Mesothelial cell of epicardium (in vitro differentiated cells): ENCODE measurements at regions not wholly inside any gene's neighbourhood (a gene's known extent, or its start where the extent isn't known, plus 50 kb on each side); places are given as distances from the start of the nearest gene placed in this dataset.

Experiments
- DNase-seq, 2 experiments: peaks; one replicate each; pipeline ENCODE4 v3.0.0; 2021; ENCODE audit warnings: low spot score in 2 of 2; ENCODE audit not compliant: unreplicated experiment in 2 of 2
- H3K27ac Mint-ChIP-seq: 2 replicates; pipeline ENCODE4 v1.8.0; 2021; ENCODE audit warnings: mixed read lengths
- H3K27me3 Mint-ChIP-seq: 2 replicates; pipeline ENCODE4 v1.8.0; 2021; ENCODE audit warnings: low read depth, mixed read lengths
- H3K36me3 Mint-ChIP-seq: 2 replicates; pipeline ENCODE4 v1.8.0; 2021; ENCODE audit warnings: mixed read lengths
- H3K4me1 Mint-ChIP-seq: 2 replicates; pipeline ENCODE4 v1.8.0; 2021; ENCODE audit warnings: mixed read lengths
- H3K4me3 Mint-ChIP-seq: 2 replicates; pipeline ENCODE4 v1.8.0; 2021; ENCODE audit warnings: mild to moderate bottlenecking, moderate library complexity, mixed read lengths
- H3K9me3 Mint-ChIP-seq: 2 replicates; pipeline ENCODE4 v1.8.0; 2021; ENCODE audit warnings: mixed read lengths
- CTCF ChIP-seq: fragments of 200-600 bp; sonication (generic); IDR thresholded peaks from one replicate; pipeline ENCODE4 v1.5.0; 2021; ENCODE audit warnings: antibody characterized with exemption; ENCODE audit not compliant: unreplicated experiment

- H3K9me3 Mint-ChIP-seq, result no peaks in the 10 kb centered on the region
- H3K4me1 Mint-ChIP-seq, result peaks cover 33% of the 10 kb centered on the region
- DNase-seq, result no peak
- no peaks in the 10 kb centered on the region for H3K36me3 Mint-ChIP-seq
- no peak for TF ChIP-seq CTCF
- H3K27ac Mint-ChIP-seq, result peak overlapping the region; percentile 3
- no peak overlapping the region for H3K4me3 Mint-ChIP-seq
- H3K27me3 Mint-ChIP-seq, result no peaks in the 10 kb centered on the region
Measured at GRCh38 chr2:120538691-120539423, 192.9 kb downstream of the INHBB start.

GRCh38 chr2:120539424-120539936, 193.5 kb downstream of the INHBB start:
- Mint-ChIP-seq H3K27ac (peak overlapping the region; percentile 3), H3K4me1 (peaks cover 33% of the 10 kb centered on the region), H3K4me3 (no peak overlapping the region), H3K9me3 (no peaks in the 10 kb centered on the region), H3K36me3 (no peaks in the 10 kb centered on the region), H3K27me3 (no peaks in the 10 kb centered on the region)
- no peak for TF ChIP-seq CTCF
- DNase-seq, result no peak

GRCh38 chr2:120539937-120540718, 194.2 kb downstream of the INHBB start:
- TF ChIP-seq CTCF, result no peak
- no peak overlapping the region for H3K4me3 Mint-ChIP-seq
- H3K36me3 Mint-ChIP-seq, result no peaks in the 10 kb centered on the region
- peaks cover 39% of the 10 kb centered on the region for H3K4me1 Mint-ChIP-seq
- DNase-seq, result no peak
- H3K9me3 Mint-ChIP-seq, result no peaks in the 10 kb centered on the region
- H3K27me3 Mint-ChIP-seq, result no peaks in the 10 kb centered on the region
- peak overlapping the region; percentile 58 for H3K27ac Mint-ChIP-seq

- Mint-ChIP-seq H3K27ac (peak overlapping the region; percentile 58), H3K27me3 (no peaks in the 10 kb centered on the region), H3K36me3 (no peaks in the 10 kb centered on the region), H3K4me1 (peaks cover 46% of the 10 kb centered on the region), H3K9me3 (no peaks in the 10 kb centered on the region), H3K4me3 (no peak overlapping the region)
- no peak for TF ChIP-seq CTCF
- DNase-seq, result no peak
Measured at GRCh38 chr2:120540719-120541552, 194.7 kb upstream of the GLI2 start.

- Mint-ChIP-seq H3K27ac (no peak overlapping the region), H3K27me3 (no peaks in the 10 kb centered on the region), H3K4me1 (peaks cover 52% of the 10 kb centered on the region), H3K9me3 (no peaks in the 10 kb centered on the region), H3K36me3 (no peaks in the 10 kb centered on the region), H3K4me3 (no peak overlapping the region)
- no peak for TF ChIP-seq CTCF
- no peak for DNase-seq
Measured at GRCh38 chr2:120541553-120541932, 194.1 kb upstream of the GLI2 start.
